Osteoblast (primary cell): ENCODE measurements at regions not wholly inside any gene's neighbourhood (a gene's known extent, or its start where the extent isn't known, plus 50 kb on each side); places are given as distances from the start of the nearest gene placed in this dataset.
A peak's percentile ranks its signal among the peaks of the same experiment; 100 is the strongest.
"Not testable (repeated sequence)": the region's sequence is repeated elsewhere in the genome, so short reads cannot be mapped to it uniquely, and the experiment has no call there.

Source experiments
- DNase-seq: peaks from one replicate; pipeline ENCODE4 v3.0.0; 2011; ENCODE audit warnings: low spot score, mixed read lengths; ENCODE audit not compliant: insufficient read length; ENCODE audit errors: missing footprints
- H2AFZ ChIP-seq: 2 replicates; pipeline ENCODE4 v1.6.0; 2011; ENCODE audit warnings: mild to moderate bottlenecking, low read length
- H3K27ac ChIP-seq: 2 replicates; pipeline ENCODE4 v1.5.1; 2011; ENCODE audit warnings: mild to moderate bottlenecking, low read depth, low read length, moderate library complexity
- H3K27me3 ChIP-seq: 2 replicates; pipeline ENCODE4 v1.6.0; 2012; ENCODE audit warnings: mild to moderate bottlenecking, control low read depth, inconsistent platforms, low read length, moderate library complexity; ENCODE audit not compliant: insufficient read depth
- H3K36me3 ChIP-seq: 2 replicates; pipeline ENCODE4 v1.5.1; 2011; ENCODE audit warnings: mild to moderate bottlenecking, low read length, control low read depth, moderate library complexity; ENCODE audit not compliant: insufficient read depth
- H3K4me1 ChIP-seq: 2 replicates; pipeline ENCODE4 v1.5.1; 2011; ENCODE audit warnings: mild to moderate bottlenecking, low read length, control low read depth, moderate library complexity; ENCODE audit not compliant: insufficient read depth
- H3K4me2 ChIP-seq: 2 replicates; pipeline ENCODE4 v1.6.0; 2011; ENCODE audit warnings: mild to moderate bottlenecking, low read length; ENCODE audit not compliant: insufficient read depth
- H3K4me3 ChIP-seq: fragments of 200-600 bp; sonication (generic); 3 replicates; pipeline ENCODE4 v1.5.1; 2012; ENCODE audit warnings: mild to moderate bottlenecking, low read length, inconsistent platforms; ENCODE audit not compliant: insufficient read depth
- H3K79me2 ChIP-seq: 2 replicates; pipeline ENCODE4 v1.6.0; 2012; ENCODE audit warnings: mild to moderate bottlenecking, low read length, control low read depth, inconsistent platforms; ENCODE audit not compliant: insufficient read depth
- H3K9me3 ChIP-seq: 2 replicates; pipeline ENCODE4 v1.5.1; 2011; ENCODE audit warnings: low read depth, low read length, control low read depth
- H4K20me1 ChIP-seq: 2 replicates; pipeline ENCODE4 v1.6.0; 2012; ENCODE audit warnings: mild to moderate bottlenecking, low read length, control low read depth; ENCODE audit not compliant: insufficient read depth
- CTCF ChIP-seq: IDR thresholded peaks from 2 replicates; pipeline ENCODE4 v1.5.1; 2011; ENCODE audit warnings: mild to moderate bottlenecking, low read depth, low read length, moderate library complexity; ENCODE audit errors: extremely low read depth

- Histone ChIP-seq H3K79me2 (no peaks in the 10 kb centered on the region), H4K20me1 (no peaks in the 10 kb centered on the region), H3K4me2 (no peak overlapping the region), H2AFZ (peak overlapping the region; percentile 3), H3K36me3 (no peaks in the 10 kb centered on the region), H3K9me3 (no peaks in the 10 kb centered on the region), H3K4me3 (no peak overlapping the region), H3K27me3 (no peaks in the 10 kb centered on the region), H3K27ac (no peak overlapping the region), H3K4me1 (no peaks in the 10 kb centered on the region)
- no peak for DNase-seq
- TF ChIP-seq CTCF = no peak
Observed at GRCh38 chr4:114146947-114147618, 167.6 kb upstream of the ARSJ start.

GRCh38 chr4:114147619-114148208 is 168.3 kb upstream of the ARSJ start:
- H3K4me1 ChIP-seq, DNase-seq, H3K4me2 ChIP-seq, H3K79me2 ChIP-seq, H3K36me3 ChIP-seq, H4K20me1 ChIP-seq, H2AFZ ChIP-seq, H3K4me3 ChIP-seq, H3K27me3 ChIP-seq, H3K9me3 ChIP-seq, H3K27ac ChIP-seq: not testable (repeated sequence)

GRCh38 chr4:114148372-114149070 is 169.1 kb upstream of the ARSJ start:
- not testable (repeated sequence) for H3K27ac ChIP-seq, H3K36me3 ChIP-seq, H3K9me3 ChIP-seq, H2AFZ ChIP-seq, H4K20me1 ChIP-seq, DNase-seq, H3K27me3 ChIP-seq, H3K4me3 ChIP-seq, H3K4me2 ChIP-seq, H3K4me1 ChIP-seq, H3K79me2 ChIP-seq

GRCh38 chr4:114156371-114156770 is 176.9 kb upstream of the ARSJ start:
- Histone ChIP-seq H3K36me3 (no peaks in the 10 kb centered on the region), H3K79me2 (no peaks in the 10 kb centered on the region), H4K20me1 (no peaks in the 10 kb centered on the region), H3K27ac (no peak overlapping the region), H3K4me1 (no peaks in the 10 kb centered on the region), H3K27me3 (no peaks in the 10 kb centered on the region), H2AFZ (no peak overlapping the region), H3K4me3 (no peak overlapping the region), H3K4me2 (no peak overlapping the region), H3K9me3 (no peaks in the 10 kb centered on the region)
- TF ChIP-seq CTCF = no peak
- DNase-seq = no peak

- TF ChIP-seq CTCF = no peak
- Histone ChIP-seq H2AFZ (no peak overlapping the region), H3K27ac (no peak overlapping the region), H3K27me3 (no peaks in the 10 kb centered on the region), H4K20me1 (no peaks in the 10 kb centered on the region), H3K9me3 (no peaks in the 10 kb centered on the region), H3K4me2 (no peak overlapping the region), H3K36me3 (no peaks in the 10 kb centered on the region), H3K4me1 (peaks cover 6% of the 10 kb centered on the region), H3K79me2 (no peaks in the 10 kb centered on the region), H3K4me3 (no peak overlapping the region)
- DNase-seq = peak; percentile 22
Observed at GRCh38 chr4:114161809-114162208, 182.4 kb upstream of the ARSJ start.
